ENCODE measurements at regions not wholly inside any gene's neighbourhood (a gene's known extent, or its start where the extent isn't known, plus 50 kb on each side); places are given as distances from the start of the nearest gene placed in this dataset.

DNA sequence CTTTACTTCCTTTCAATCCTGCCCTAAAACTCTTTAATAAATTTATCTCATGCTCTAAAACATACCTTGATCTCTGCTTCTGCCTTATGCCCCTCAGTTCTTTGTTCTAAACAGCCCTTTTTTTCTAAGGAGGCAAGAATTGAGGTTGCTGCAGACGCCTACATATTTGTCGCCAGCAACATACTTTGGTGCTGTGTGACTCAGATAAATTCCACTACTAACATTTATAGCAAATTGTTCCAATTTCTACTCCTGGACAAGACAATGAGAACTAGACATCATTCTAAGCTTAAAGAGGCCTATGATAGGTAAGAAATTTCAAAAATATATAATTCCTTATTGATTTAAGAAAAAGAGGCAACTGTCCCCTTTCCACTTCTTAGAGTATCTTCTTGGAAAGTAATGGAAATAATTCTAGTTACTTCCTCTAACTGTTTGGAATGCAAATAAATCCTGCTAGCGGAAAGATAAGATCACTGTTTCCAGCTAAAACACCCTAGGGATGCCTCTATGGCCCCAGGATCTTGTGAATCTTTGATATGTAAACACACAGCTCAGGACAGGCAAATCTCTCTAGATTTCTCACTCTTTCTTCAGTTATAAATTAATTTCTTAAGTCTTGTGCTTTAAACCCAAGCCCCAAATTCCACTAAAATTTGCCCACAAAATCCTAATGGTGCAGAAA is 869.1 kb downstream of the KCNT2 start:
- Mint-ChIP-seq H3K36me3 (ENCODE audit: insufficient read depth, unreplicated experiment) (no peaks in the 10 kb centered on the region), H3K9me3 (ENCODE audit: unreplicated experiment) (no peaks in the 10 kb centered on the region), H3K4me1 (ENCODE audit: low read depth, unreplicated experiment) (no peaks in the 10 kb centered on the region), H3K27ac (ENCODE audit: unreplicated experiment) (no peak overlapping the region), H3K4me3 (ENCODE audit: unreplicated experiment) (no peak overlapping the region), H3K27me3 (ENCODE audit: insufficient read depth, unreplicated experiment) (no peaks in the 10 kb centered on the region)
- Histone ChIP-seq H3K36me3 (ENCODE audit: control insufficient read depth, insufficient read depth, low read length) (no peaks in the 10 kb centered on the region), H3K4me1 (no peaks in the 10 kb centered on the region), H3K4me3 (ENCODE audit: low read depth, low read length) (no peak overlapping the region), H3K27me3 (replicated peaks; ENCODE audit: control insufficient read depth, insufficient read depth, low read length) (no peaks in the 10 kb centered on the region), H3K9me3 (no peaks in the 10 kb centered on the region)
- no peak for DNase-seq
- TF ChIP-seq, protein P1, sequence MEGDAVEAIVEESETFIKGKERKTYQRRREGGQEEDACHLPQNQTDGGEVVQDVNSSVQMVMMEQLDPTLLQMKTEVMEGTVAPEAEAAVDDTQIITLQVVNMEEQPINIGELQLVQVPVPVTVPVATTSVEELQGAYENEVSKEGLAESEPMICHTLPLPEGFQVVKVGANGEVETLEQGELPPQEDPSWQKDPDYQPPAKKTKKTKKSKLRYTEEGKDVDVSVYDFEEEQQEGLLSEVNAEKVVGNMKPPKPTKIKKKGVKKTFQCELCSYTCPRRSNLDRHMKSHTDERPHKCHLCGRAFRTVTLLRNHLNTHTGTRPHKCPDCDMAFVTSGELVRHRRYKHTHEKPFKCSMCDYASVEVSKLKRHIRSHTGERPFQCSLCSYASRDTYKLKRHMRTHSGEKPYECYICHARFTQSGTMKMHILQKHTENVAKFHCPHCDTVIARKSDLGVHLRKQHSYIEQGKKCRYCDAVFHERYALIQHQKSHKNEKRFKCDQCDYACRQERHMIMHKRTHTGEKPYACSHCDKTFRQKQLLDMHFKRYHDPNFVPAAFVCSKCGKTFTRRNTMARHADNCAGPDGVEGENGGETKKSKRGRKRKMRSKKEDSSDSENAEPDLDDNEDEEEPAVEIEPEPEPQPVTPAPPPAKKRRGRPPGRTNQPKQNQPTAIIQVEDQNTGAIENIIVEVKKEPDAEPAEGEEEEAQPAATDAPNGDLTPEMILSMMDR (IDR thresholded peaks at IDR 0.05; ENCODE audit: insufficient read depth in 1 of 2, low read depth in 1 of 2, low read length in 1 of 2, severe bottlenecking in 1 of 2, unreplicated experiment in 1 of 2): no peak
- CTCF ChIA-PET: no interaction called here
- intact Hi-C loops (cut with micrococcal nuclease; ENCODE audit: unreplicated experiment): no loop called here
- no TSS peak for BruUV-seq (replicated peaks)
- POLR2A ChIA-PET: no interaction called here

DNA sequence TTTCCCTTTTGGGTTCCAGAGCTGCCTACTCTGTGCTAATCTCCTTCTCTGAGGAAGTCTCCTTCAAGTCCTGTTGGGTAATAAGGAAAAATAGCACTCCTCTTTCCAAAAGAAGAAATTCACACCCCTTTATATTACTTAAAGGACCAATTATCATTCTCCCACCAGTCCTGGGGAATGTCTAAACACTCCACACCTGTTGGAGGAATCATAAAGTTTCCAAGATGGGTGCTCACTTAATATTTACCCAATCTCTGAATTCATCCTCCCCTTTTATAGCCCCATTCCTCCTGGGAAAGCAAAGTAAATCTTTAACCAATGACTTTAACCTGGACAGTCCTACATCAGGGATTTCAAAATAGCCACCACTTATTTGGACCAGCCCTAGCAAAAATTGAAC is 873.1 kb downstream of the KCNT2 start:
- no TSS peak for BruUV-seq (replicated peaks)
- Mint-ChIP-seq H3K4me1 (ENCODE audit: low read depth, unreplicated experiment) (no peaks in the 10 kb centered on the region), H3K4me3 (ENCODE audit: unreplicated experiment) (no peak overlapping the region), H3K9me3 (ENCODE audit: unreplicated experiment) (no peaks in the 10 kb centered on the region), H3K27ac (ENCODE audit: unreplicated experiment) (no peak overlapping the region), H3K27me3 (ENCODE audit: insufficient read depth, unreplicated experiment) (no peaks in the 10 kb centered on the region), H3K36me3 (ENCODE audit: insufficient read depth, unreplicated experiment) (no peaks in the 10 kb centered on the region)
- H3K27me3 ChIP-seq (replicated peaks; ENCODE audit: control insufficient read depth, insufficient read depth, low read length): no peaks in the 10 kb centered on the region
- ChIA-PET CTCF (no interaction called here), POLR2A (no interaction called here)
- no peaks in the 10 kb centered on the region for H3K9me3 ChIP-seq
- no peaks in the 10 kb centered on the region for H3K4me1 ChIP-seq
- intact Hi-C loops (cut with micrococcal nuclease; ENCODE audit: unreplicated experiment): no loop called here
- TF ChIP-seq, protein P1 (IDR thresholded peaks at IDR 0.05; ENCODE audit: insufficient read depth in 1 of 2, low read depth in 1 of 2, low read length in 1 of 2, severe bottlenecking in 1 of 2, unreplicated experiment in 1 of 2): no peak
- H3K4me3 ChIP-seq (ENCODE audit: low read depth, low read length): no peak overlapping the region
- H3K36me3 ChIP-seq (ENCODE audit: control insufficient read depth, insufficient read depth, low read length): no peaks in the 10 kb centered on the region
- no peak for DNase-seq

DNA sequence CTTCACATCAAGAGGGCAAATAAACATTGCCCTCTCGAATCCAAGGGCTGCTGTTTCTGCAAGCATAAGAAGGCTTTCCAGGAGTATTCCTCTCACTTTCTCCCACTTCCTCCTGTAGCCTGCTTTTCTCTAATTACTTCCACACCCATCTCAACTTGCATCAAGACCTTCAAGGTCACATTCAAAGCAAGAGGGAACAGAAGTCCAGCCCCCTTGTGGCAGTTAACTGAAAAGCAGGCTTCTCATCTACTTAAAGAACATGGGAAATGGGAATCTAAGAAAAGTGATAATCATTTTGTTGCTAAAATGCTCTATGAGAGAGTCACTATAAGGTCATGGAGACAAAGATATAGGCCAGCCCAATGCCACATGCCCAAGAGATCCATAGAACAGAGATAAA is 874.4 kb downstream of the KCNT2 start:
- BruUV-seq (replicated peaks): no TSS peak
- Histone ChIP-seq H3K27me3 (replicated peaks; ENCODE audit: control insufficient read depth, insufficient read depth, low read length) (no peaks in the 10 kb centered on the region), H3K4me3 (ENCODE audit: low read depth, low read length) (no peak overlapping the region), H3K36me3 (ENCODE audit: control insufficient read depth, insufficient read depth, low read length) (no peaks in the 10 kb centered on the region), H3K4me1 (no peaks in the 10 kb centered on the region), H3K9me3 (no peaks in the 10 kb centered on the region)
- no peak overlapping the region for H3K27ac Mint-ChIP-seq (ENCODE audit: unreplicated experiment)
- H3K27me3 Mint-ChIP-seq (ENCODE audit: insufficient read depth, unreplicated experiment): no peaks in the 10 kb centered on the region
- ChIA-PET POLR2A (no interaction called here), CTCF (no interaction called here)
- intact Hi-C loops (cut with micrococcal nuclease; ENCODE audit: unreplicated experiment): no loop called here
- H3K36me3 Mint-ChIP-seq (ENCODE audit: insufficient read depth, unreplicated experiment): no peaks in the 10 kb centered on the region
- DNase-seq: no peak
- no peak overlapping the region for H3K4me3 Mint-ChIP-seq (ENCODE audit: unreplicated experiment)
- H3K4me1 Mint-ChIP-seq (ENCODE audit: low read depth, unreplicated experiment): no peaks in the 10 kb centered on the region
- H3K9me3 Mint-ChIP-seq (ENCODE audit: unreplicated experiment): no peaks in the 10 kb centered on the region
- TF ChIP-seq, protein P1 (IDR thresholded peaks at IDR 0.05; ENCODE audit: insufficient read depth in 1 of 2, low read depth in 1 of 2, low read length in 1 of 2, severe bottlenecking in 1 of 2, unreplicated experiment in 1 of 2): peak; percentile 24 to 46
